Central memory CD8-positive, alpha-beta T cell (primary cell): ENCODE measurements at regions not wholly inside any gene's neighbourhood (a gene's known extent, or its start where the extent isn't known, plus 50 kb on each side); places are given as distances from the start of the nearest gene placed in this dataset.

Experiments used
- ATAC-seq: fragments of 150-1000 bp; cut with Tn5 transposase; replicated peaks from 2 replicates; pipeline ENCODE4 v1.10.0; 2022; ENCODE audit warnings: mild to moderate bottlenecking, moderate FRiP score, moderate number of reproducible peaks; ENCODE audit not compliant: poor library complexity, severe bottlenecking; ENCODE audit errors: extremely low read depth
- DNase-seq, 2 donors: peaks; one replicate each; pipeline ENCODE4 v3.0.0; 2021; ENCODE audit warnings: low spot score in 2 of 2
- H3K27ac Mint-ChIP-seq: one replicate; pipeline ENCODE4 v1.8.0; 2022; ENCODE audit warnings: low read depth, mild to moderate bottlenecking, moderate library complexity, mixed read lengths
- H3K27me3 Mint-ChIP-seq: one replicate; pipeline ENCODE4 v1.8.0; 2022; ENCODE audit warnings: mixed read lengths
- H3K36me3 Mint-ChIP-seq: one replicate; pipeline ENCODE4 v1.8.0; 2022; ENCODE audit warnings: mild to moderate bottlenecking, moderate library complexity, mixed read lengths; ENCODE audit not compliant: insufficient read depth
- H3K4me1 Mint-ChIP-seq: one replicate; pipeline ENCODE4 v1.8.0; 2022; ENCODE audit warnings: mixed read lengths
- H3K4me3 Mint-ChIP-seq: one replicate; pipeline ENCODE4 v1.8.0; 2022; ENCODE audit warnings: mild to moderate bottlenecking, moderate library complexity, mixed read lengths
- H3K9me3 Mint-ChIP-seq: one replicate; pipeline ENCODE4 v1.8.0; 2022; ENCODE audit warnings: mixed read lengths

GRCh38 chr9:27870404-27870803, 297.1 kb upstream of the C9orf72 start:
- Mint-ChIP-seq H3K27ac (no peak overlapping the region), H3K36me3 (no peaks in the 10 kb centered on the region), H3K4me3 (no peak overlapping the region), H3K4me1 (no peaks in the 10 kb centered on the region), H3K9me3 (peaks cover 9% of the 10 kb centered on the region), H3K27me3 (no peaks in the 10 kb centered on the region)
- no peak for DNase-seq
- no peak for ATAC-seq

DNA sequence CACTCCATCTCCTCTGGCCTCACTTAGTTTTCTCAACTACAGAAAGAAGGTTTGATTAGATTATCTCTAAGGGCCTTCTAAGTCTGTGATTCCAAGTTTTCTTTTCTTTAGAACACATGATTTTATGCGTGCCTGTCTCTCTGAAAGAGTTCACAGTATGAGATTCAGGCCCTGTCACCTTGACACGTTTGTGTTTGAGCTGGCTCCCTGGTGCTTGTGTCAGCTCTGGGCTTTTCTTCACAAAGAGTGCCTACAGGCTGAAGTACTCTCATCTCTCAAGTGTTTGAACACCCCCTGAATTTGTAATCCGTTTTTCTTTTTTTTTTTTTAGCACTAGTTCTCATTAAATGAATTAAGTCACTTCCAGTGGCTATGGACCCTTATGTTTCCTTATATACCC, 306.9 kb upstream of the C9orf72 start:
- H3K9me3 Mint-ChIP-seq = peaks cover 2% of the 10 kb centered on the region
- ATAC-seq = no peak
- no peaks in the 10 kb centered on the region for H3K4me1 Mint-ChIP-seq
- no peak overlapping the region for H3K4me3 Mint-ChIP-seq
- peaks cover 3% of the 10 kb centered on the region for H3K36me3 Mint-ChIP-seq
- no peak overlapping the region for H3K27ac Mint-ChIP-seq
- H3K27me3 Mint-ChIP-seq = no peaks in the 10 kb centered on the region
- DNase-seq = no peak

DNA sequence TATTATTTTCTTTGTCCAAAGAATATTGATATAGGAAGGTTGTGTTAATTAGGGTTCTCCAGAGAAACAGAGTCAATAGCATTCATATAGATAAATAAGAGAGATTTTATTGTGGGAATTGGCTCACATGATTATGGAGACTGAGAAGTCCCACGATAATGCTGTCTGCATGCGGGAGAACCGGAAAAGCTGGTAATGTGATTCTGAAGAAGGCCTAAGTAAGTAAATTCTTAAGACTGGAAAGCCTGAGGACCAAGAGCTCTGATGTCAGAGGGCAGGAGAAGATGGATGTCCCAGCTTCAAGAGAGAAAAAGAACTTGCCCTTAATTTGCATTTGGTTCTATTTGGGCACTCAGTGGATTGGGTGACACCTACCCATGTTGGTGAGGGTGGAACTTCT, 307.4 kb upstream of the C9orf72 start:
- ATAC-seq (no peak), DNase-seq (no peak)
- Mint-ChIP-seq H3K27ac (no peak overlapping the region), H3K9me3 (no peaks in the 10 kb centered on the region), H3K27me3 (no peaks in the 10 kb centered on the region), H3K4me3 (no peak overlapping the region), H3K36me3 (peaks cover 3% of the 10 kb centered on the region), H3K4me1 (no peaks in the 10 kb centered on the region)

- Mint-ChIP-seq H3K9me3 (peaks cover 10% of the 10 kb centered on the region), H3K27ac (no peak overlapping the region), H3K36me3 (peaks cover 4% of the 10 kb centered on the region), H3K27me3 (no peaks in the 10 kb centered on the region), H3K4me3 (no peak overlapping the region), H3K4me1 (no peaks in the 10 kb centered on the region)
- ATAC-seq (no peak), DNase-seq (no peak)
Observed at GRCh38 chr9:27888661-27889295, 315.5 kb upstream of the C9orf72 start.

DNA sequence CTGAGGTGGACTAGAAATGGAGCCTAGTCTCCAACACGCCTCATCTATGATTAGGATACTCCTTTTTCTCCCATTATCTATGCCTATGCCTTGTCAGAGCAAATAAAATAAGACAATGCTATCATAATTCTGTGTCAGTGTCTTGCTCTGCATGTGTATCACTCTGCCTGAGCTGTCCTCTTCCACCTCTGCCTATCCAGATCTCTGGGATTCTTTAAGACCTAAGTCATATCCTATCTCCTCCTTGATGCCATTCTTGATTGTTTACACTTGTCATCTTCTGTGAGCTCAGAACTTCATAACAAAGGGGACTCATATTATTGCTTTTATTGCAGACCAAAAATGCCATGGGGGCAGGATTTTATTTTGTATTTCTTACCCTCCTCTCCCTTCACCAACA, 351.2 kb upstream of the C9orf72 start:
- H3K27ac Mint-ChIP-seq = no peak overlapping the region
- no peaks in the 10 kb centered on the region for H3K9me3 Mint-ChIP-seq
- ATAC-seq (no peak), DNase-seq (no peak)
- H3K27me3 Mint-ChIP-seq = no peaks in the 10 kb centered on the region
- no peaks in the 10 kb centered on the region for H3K36me3 Mint-ChIP-seq
- no peaks in the 10 kb centered on the region for H3K4me1 Mint-ChIP-seq
- no peak overlapping the region for H3K4me3 Mint-ChIP-seq

GRCh38 chr9:27925815-27926214, 352.5 kb upstream of the C9orf72 start:
- H3K36me3 Mint-ChIP-seq = no peaks in the 10 kb centered on the region
- DNase-seq (no peak), ATAC-seq (no peak)
- no peak overlapping the region for H3K4me3 Mint-ChIP-seq
- no peak overlapping the region for H3K27ac Mint-ChIP-seq
- no peaks in the 10 kb centered on the region for H3K4me1 Mint-ChIP-seq
- no peaks in the 10 kb centered on the region for H3K9me3 Mint-ChIP-seq
- no peaks in the 10 kb centered on the region for H3K27me3 Mint-ChIP-seq

GRCh38 chr9:27929841-27930240, 356.6 kb upstream of the C9orf72 start:
- no peak for DNase-seq
- no peak for ATAC-seq
- H3K4me1 Mint-ChIP-seq = no peaks in the 10 kb centered on the region
- no peaks in the 10 kb centered on the region for H3K27me3 Mint-ChIP-seq
- H3K4me3 Mint-ChIP-seq = no peak overlapping the region
- no peak overlapping the region for H3K27ac Mint-ChIP-seq
- peaks cover 8% of the 10 kb centered on the region for H3K9me3 Mint-ChIP-seq
- no peaks in the 10 kb centered on the region for H3K36me3 Mint-ChIP-seq

- H3K4me3 Mint-ChIP-seq = no peak overlapping the region
- H3K27ac Mint-ChIP-seq = no peak overlapping the region
- H3K27me3 Mint-ChIP-seq = no peaks in the 10 kb centered on the region
- no peak for ATAC-seq
- peaks cover 8% of the 10 kb centered on the region for H3K9me3 Mint-ChIP-seq
- DNase-seq = no peak
- H3K36me3 Mint-ChIP-seq = no peaks in the 10 kb centered on the region
- H3K4me1 Mint-ChIP-seq = no peaks in the 10 kb centered on the region
Observed at GRCh38 chr9:27933210-27934025, 360.1 kb upstream of the C9orf72 start.

GRCh38 chr9:27934471-27934870, 361.2 kb upstream of the C9orf72 start:
- Mint-ChIP-seq H3K4me1 (no peaks in the 10 kb centered on the region), H3K4me3 (no peak overlapping the region), H3K27me3 (no peaks in the 10 kb centered on the region), H3K9me3 (peaks cover 8% of the 10 kb centered on the region), H3K27ac (no peak overlapping the region), H3K36me3 (no peaks in the 10 kb centered on the region)
- no peak for DNase-seq
- ATAC-seq = no peak

- ATAC-seq (no peak), DNase-seq (no peak)
- Mint-ChIP-seq H3K9me3 (no peaks in the 10 kb centered on the region), H3K4me1 (no peaks in the 10 kb centered on the region), H3K27me3 (no peaks in the 10 kb centered on the region), H3K27ac (no peak overlapping the region), H3K4me3 (no peak overlapping the region), H3K36me3 (no peaks in the 10 kb centered on the region)
Observed at GRCh38 chr9:27939186-27939585, 365.9 kb upstream of the C9orf72 start.

- ATAC-seq = no peak
- Mint-ChIP-seq H3K9me3 (no peaks in the 10 kb centered on the region), H3K4me1 (no peaks in the 10 kb centered on the region), H3K36me3 (no peaks in the 10 kb centered on the region), H3K27me3 (no peaks in the 10 kb centered on the region), H3K4me3 (no peak overlapping the region), H3K27ac (no peak overlapping the region)
- DNase-seq = no peak
Observed at GRCh38 chr9:27940535-27940934, 367.3 kb upstream of the C9orf72 start.

DNA sequence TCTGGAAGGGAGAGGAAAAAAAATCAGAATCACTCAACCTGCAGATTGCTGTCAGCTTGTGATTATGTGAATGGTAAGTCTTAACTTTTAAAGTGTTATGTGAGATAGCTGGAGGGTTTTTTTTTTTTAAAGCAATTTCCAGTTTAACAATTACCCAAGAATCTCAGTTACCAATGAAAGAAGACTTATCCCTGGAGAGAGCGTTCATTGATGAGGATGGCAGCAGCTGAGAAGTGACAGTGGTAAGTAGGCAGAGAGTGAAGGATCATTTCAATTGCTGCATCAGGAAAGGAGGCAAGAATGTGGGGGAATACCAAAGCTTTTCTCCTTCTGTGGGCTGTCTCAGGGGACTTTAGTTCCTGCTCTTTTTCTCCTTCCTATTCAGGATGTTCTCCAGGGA, 370.2 kb upstream of the C9orf72 start:
- H3K4me1 Mint-ChIP-seq = no peaks in the 10 kb centered on the region
- ATAC-seq = no peak
- no peaks in the 10 kb centered on the region for H3K9me3 Mint-ChIP-seq
- no peak overlapping the region for H3K27ac Mint-ChIP-seq
- H3K4me3 Mint-ChIP-seq = no peak overlapping the region
- no peak for DNase-seq
- no peaks in the 10 kb centered on the region for H3K36me3 Mint-ChIP-seq
- H3K27me3 Mint-ChIP-seq = no peaks in the 10 kb centered on the region

GRCh38 chr9:27945386-27945785, 372.1 kb upstream of the C9orf72 start:
- no peaks in the 10 kb centered on the region for H3K27me3 Mint-ChIP-seq
- ATAC-seq = no peak
- DNase-seq = no peak
- no peaks in the 10 kb centered on the region for H3K4me1 Mint-ChIP-seq
- no peak overlapping the region for H3K27ac Mint-ChIP-seq
- no peak overlapping the region for H3K4me3 Mint-ChIP-seq
- peaks cover 9% of the 10 kb centered on the region for H3K9me3 Mint-ChIP-seq
- H3K36me3 Mint-ChIP-seq = no peaks in the 10 kb centered on the region
